Endothelial cell of umbilical vein (primary cell): ENCODE measurements at regions not wholly inside any gene's neighbourhood (a gene's known extent, or its start where the extent isn't known, plus 50 kb on each side); places are given as distances from the start of the nearest gene placed in this dataset.

ENCODE experiments used
- BruUV-seq: library from RNA; stranded (reverse); fragments of 400-500 nt; replicated peaks from 2 replicates; lab custom pipeline; 2021; lab: Mats Ljungman, UMichigan
- CTCF ChIA-PET: fragments of 300-600, 350-600 bp; sonication (Branson Sonifier 250); formaldehyde crosslinking; loops from one replicate; lab custom pipeline; 2021; ENCODE audit warnings: antibody characterized with exemption, inconsistent platforms; lab: Charles Lee
- POLR2A ChIA-PET: fragments of 300-600, 350-600 bp; sonication (Branson Sonifier 250); formaldehyde crosslinking; loops from one replicate; lab custom pipeline; 2021; ENCODE audit warnings: antibody characterized with exemption, inconsistent platforms; lab: Charles Lee
- DNase-seq: peaks from one replicate; pipeline ENCODE4 v3.0.0-alpha.2; 2011; ENCODE audit warnings: low read depth, low spot score
- FAIRE-seq: peaks from 2 replicates; lab custom pipeline; 2011; peaks lifted over from hg19 to GRCh38; lab: Jason Lieb, UNC
- H2AFZ ChIP-seq: 2 replicates; pipeline ENCODE4 v1.6.0; 2012; ENCODE audit warnings: low read depth, low read length, control low read depth, inconsistent platforms
- H3K27ac ChIP-seq: 2 replicates; pipeline ENCODE4 v1.5.1; 2011; ENCODE audit warnings: low read depth, mild to moderate bottlenecking, control low read depth, low read length, moderate library complexity; ENCODE audit not compliant: insufficient read depth
- H3K27me3 ChIP-seq, 2 experiments: 2 replicates each; pipeline versions ENCODE4 v1.6.0 to v1.6.1; 2011; ENCODE audit warnings: low read length in 2 of 2, mixed read lengths in 1 of 2; ENCODE audit not compliant: control insufficient read depth in 2 of 2, insufficient read depth in 2 of 2
- H3K36me3 ChIP-seq, 2 experiments: 2 replicates in 1 of 2; 3 replicates in 1 of 2; pipeline ENCODE4 v1.5.1; 2011; ENCODE audit warnings: low read length in 2 of 2, mild to moderate bottlenecking in 1 of 2, moderate library complexity in 1 of 2; ENCODE audit not compliant: control insufficient read depth in 2 of 2, insufficient read depth in 2 of 2; ENCODE audit errors: extremely low read depth in 1 of 2
- H3K4me1 ChIP-seq: 3 replicates; pipeline ENCODE4 v1.5.1; 2011; ENCODE audit warnings: mild to moderate bottlenecking, low read length; ENCODE audit not compliant: control insufficient read depth, insufficient read depth; ENCODE audit errors: extremely low read depth
- H3K4me2 ChIP-seq: 2 replicates; pipeline ENCODE4 v1.6.1; 2011; ENCODE audit warnings: low read length, control low read depth, mixed read lengths; ENCODE audit not compliant: insufficient read depth
- H3K4me3 ChIP-seq, 3 experiments: fragments of 200-600 bp in 1 of 3; sonication (generic), shearing (Covaris generic) in 1 of 3; replicated peaks in 1 of 3; 2 replicates each; pipeline ENCODE4 v1.5.1; 2011 to 2016; ENCODE audit warnings: control low read depth in 3 of 3, low read length in 3 of 3, mild to moderate bottlenecking in 2 of 3, inconsistent platforms in 1 of 3, low read depth in 1 of 3, moderate library complexity in 1 of 3; ENCODE audit not compliant: insufficient read depth in 1 of 3
- H3K79me2 ChIP-seq: 2 replicates; pipeline ENCODE4 v1.6.0; 2012; ENCODE audit warnings: low read length, inconsistent platforms; ENCODE audit not compliant: control insufficient read depth, insufficient read depth
- H3K9ac ChIP-seq: replicated peaks from 2 replicates; pipeline ENCODE3; 2011; ENCODE audit warnings: low read length, control low read depth; ENCODE audit not compliant: insufficient read depth; ENCODE audit errors: extremely low read depth
- H3K9me1 ChIP-seq: replicated peaks from 3 replicates; pipeline ENCODE4 v1.6.0; 2011; ENCODE audit warnings: mild to moderate bottlenecking, low read length; ENCODE audit not compliant: control insufficient read depth, insufficient read depth; ENCODE audit errors: extremely low read depth
- H3K9me3 ChIP-seq: replicated peaks from 2 replicates; pipeline ENCODE4 v1.5.1; 2012; ENCODE audit warnings: low read length, inconsistent platforms; ENCODE audit not compliant: control insufficient read depth, insufficient read depth
- H4K20me1 ChIP-seq: replicated peaks from 2 replicates; pipeline ENCODE3; 2011; ENCODE audit warnings: mild to moderate bottlenecking, low read length; ENCODE audit not compliant: control insufficient read depth, insufficient read depth; ENCODE audit errors: extremely low read depth
- CTCF ChIP-seq, 2 donors: IDR thresholded peaks; 1 replicate in 1 of 2; 2 replicates in 1 of 2; pipeline ENCODE4 v1.5.1; 2011; ENCODE audit warnings: low read length in 2 of 2, mild to moderate bottlenecking in 2 of 2, moderate library complexity in 2 of 2, control low read depth in 1 of 2, inconsistent platforms in 1 of 2, low read depth in 1 of 2; ENCODE audit not compliant: insufficient read depth in 1 of 2; ENCODE audit errors: extremely low read depth in 1 of 2
- EZH2 ChIP-seq: IDR thresholded peaks from 2 replicates; pipeline ENCODE4 v1.6.1; 2012; ENCODE audit warnings: borderline replicate concordance, low read depth, mild to moderate bottlenecking, moderate library complexity, low read length, inconsistent platforms; ENCODE audit not compliant: severe bottlenecking
- FOS ChIP-seq: IDR thresholded peaks from 2 replicates; pipeline ENCODE4 v1.6.1; 2011; ENCODE audit warnings: mild to moderate bottlenecking, low read length, moderate library complexity, borderline replicate concordance; ENCODE audit not compliant: insufficient read depth
- GATA2 ChIP-seq: IDR thresholded peaks from 2 replicates; pipeline ENCODE4 v1.7.0; 2011; ENCODE audit warnings: low read depth, mild to moderate bottlenecking, moderate library complexity, mixed read lengths, low read length; ENCODE audit not compliant: insufficient read length, insufficient read depth
- JUN ChIP-seq: IDR thresholded peaks from 2 replicates; pipeline ENCODE4 v1.6.1; 2011; ENCODE audit warnings: borderline replicate concordance, low read depth; ENCODE audit not compliant: insufficient read length, insufficient read depth
- MAX ChIP-seq: IDR thresholded peaks from 2 replicates; pipeline ENCODE4 v1.6.1; 2011; ENCODE audit not compliant: insufficient read depth, insufficient read length
- MYC ChIP-seq: IDR thresholded peaks from one replicate; pipeline ENCODE4 v1.6.1; 2011; ENCODE audit warnings: mild to moderate bottlenecking, low read depth, low read length
- POLR2A ChIP-seq: IDR thresholded peaks from 2 replicates; pipeline ENCODE4 v1.6.1; 2012; ENCODE audit warnings: low read depth, mild to moderate bottlenecking, control low read depth, low read length
- POLR2AphosphoS5 ChIP-seq: IDR thresholded peaks from 2 replicates; pipeline ENCODE4 v1.6.1; 2012; ENCODE audit warnings: low read depth, mild to moderate bottlenecking, control low read depth, low read length, moderate library complexity; ENCODE audit not compliant: insufficient read depth
- dilution Hi-C: fragments of 300-500 bp; cut with MboI; formaldehyde crosslinking; loops from one replicate; pipeline ENCODE4 v1.15.0; 2019; ENCODE audit warnings: low sequenced_read_pairs; ENCODE audit not compliant: extremely low pct_ligation_motif_present
- intact Hi-C: fragments of 100-400 bp; cut with micrococcal nuclease; formaldehyde crosslinking; loops from one replicate; pipeline ENCODE4 v1.10.0; 2022

GRCh38 chr6:14816116-14816859 lies 429.6 kb upstream of the JARID2 start:
- Histone ChIP-seq H3K4me3 (no peak overlapping the region), H3K4me2 (no peak overlapping the region), H3K9me3 (no peaks in the 10 kb centered on the region), H2AFZ (no peak overlapping the region), H3K27ac (no peak overlapping the region), H4K20me1 (no peaks in the 10 kb centered on the region), H3K9ac (no peak overlapping the region), H3K4me1 (no peaks in the 10 kb centered on the region), H3K79me2 (no peaks in the 10 kb centered on the region), H3K9me1 (no peaks in the 10 kb centered on the region), H3K36me3 (no peaks in the 10 kb centered on the region), H3K27me3 (no peaks in the 10 kb centered on the region)
- no TSS peak for BruUV-seq
- DNase-seq (no peak), FAIRE-seq (no peak)
- POLR2A ChIA-PET: no interaction called here
- dilution Hi-C loops (no loop called here), intact Hi-C loops (no loop called here)
- CTCF ChIA-PET: no interaction called here
- TF ChIP-seq FOS: no peak
- no peak for TF ChIP-seq JUN
- no peak for TF ChIP-seq GATA2
- TF ChIP-seq CTCF (IDR thresholded peaks at IDR 0.05; ENCODE audit: extremely low read depth in 1 of 2, insufficient read depth in 1 of 2, low read depth in 1 of 2, low read length in 2 of 2): no peak
- TF ChIP-seq MAX: no peak
- TF ChIP-seq POLR2AphosphoS5: no peak
- no peak for TF ChIP-seq EZH2
- TF ChIP-seq POLR2A: no peak
- no peak for TF ChIP-seq MYC
